Stimulated activated CD4-positive, alpha-beta T cell treated with anti-CD3 and anti-CD28 coated beads, Interleukin-12 subunit alpha, Interleukin-12 subunit beta, amount 100 ng/mL, for 48 hours (primary cell): ENCODE measurements at regions not wholly inside any gene's neighbourhood (a gene's known extent, or its start where the extent isn't known, plus 50 kb on each side); places are given as distances from the start of the nearest gene placed in this dataset.

ENCODE experiments used
- DNase-seq, 3 donors: peaks; one replicate each; pipeline ENCODE4 v3.0.0-alpha.2; 2020; ENCODE audit warnings: low read depth in 2 of 3, low spot score in 1 of 3

GRCh38 chr1:87863317-87863716 lies 534.6 kb downstream of the LMO4 start:
- DNase-seq, result no peak

GRCh38 chr1:87864676-87865075 lies 536.0 kb downstream of the LMO4 start:
- DNase-seq, result no peak

GRCh38 chr1:87866416-87866815 lies 537.7 kb downstream of the LMO4 start:
- no peak for DNase-seq

- DNase-seq, result no peak
Measured at GRCh38 chr1:87867626-87868025, 538.9 kb downstream of the LMO4 start.

GRCh38 chr1:87869567-87869966 lies 540.9 kb downstream of the LMO4 start:
- DNase-seq, result no peak

- no peak for DNase-seq
Measured at GRCh38 chr1:87872189-87872588, 543.5 kb downstream of the LMO4 start.

GRCh38 chr1:87872692-87873091 lies 544.0 kb downstream of the LMO4 start:
- DNase-seq, result no peak

- DNase-seq, result no peak
Measured at GRCh38 chr1:87878873-87879272, 550.2 kb downstream of the LMO4 start.

GRCh38 chr1:87880098-87880760 lies 551.5 kb downstream of the LMO4 start:
- no peak for DNase-seq

GRCh38 chr1:87880764-87881163 lies 552.1 kb downstream of the LMO4 start:
- DNase-seq, result no peak

- DNase-seq, result no peak
Measured at GRCh38 chr1:87883906-87884305, 555.2 kb downstream of the LMO4 start.

- DNase-seq, result no peak
Measured at GRCh38 chr1:87884581-87884980, 555.9 kb downstream of the LMO4 start.

- no peak for DNase-seq
Measured at GRCh38 chr1:87885278-87886025, 556.8 kb downstream of the LMO4 start.

- no peak for DNase-seq
Measured at GRCh38 chr1:87887100-87887499, 558.4 kb downstream of the LMO4 start.

GRCh38 chr1:87888446-87888845 lies 559.8 kb downstream of the LMO4 start:
- no peak for DNase-seq

- DNase-seq, result no peak
Measured at GRCh38 chr1:87894062-87894461, 565.4 kb downstream of the LMO4 start.

GRCh38 chr1:87897481-87897880 lies 568.8 kb downstream of the LMO4 start:
- DNase-seq, result no peak

GRCh38 chr1:87898431-87898830 lies 569.8 kb downstream of the LMO4 start:
- no peak for DNase-seq

GRCh38 chr1:87899017-87899416 lies 570.3 kb downstream of the LMO4 start:
- DNase-seq, result no peak

GRCh38 chr1:87899746-87900145 lies 571.1 kb downstream of the LMO4 start:
- no peak for DNase-seq

GRCh38 chr1:87902830-87903229 lies 574.1 kb downstream of the LMO4 start:
- DNase-seq, result no peak

- DNase-seq, result no peak
Measured at GRCh38 chr1:87903242-87903641, 574.6 kb downstream of the LMO4 start.

- no peak for DNase-seq
Measured at GRCh38 chr1:87904651-87905050, 576.0 kb downstream of the LMO4 start.
